ENCODE measurements at regions not wholly inside any gene's neighbourhood (a gene's known extent, or its start where the extent isn't known, plus 50 kb on each side); places are given as distances from the start of the nearest gene placed in this dataset.
A peak's percentile ranks its signal among the peaks of the same experiment; 100 is the strongest.
"Not testable (repeated sequence)": the region's sequence is repeated elsewhere in the genome, so short reads cannot be mapped to it uniquely, and the experiment has no call there.

- DNase-seq (ENCODE audit: low spot score) (no peak), ATAC-seq (peak; percentile 64)
Observed at GRCh38 chr12:9319044-9319841, 111.0 kb upstream of the PZP start.

GRCh38 chr12:9313479-9313878, 105.3 kb upstream of the PZP start:
- DNase-seq (ENCODE audit: low spot score); ATAC-seq: not testable (repeated sequence)

- ATAC-seq (peak; percentile 95), DNase-seq (ENCODE audit: low spot score) (peak; percentile 75)
Observed at GRCh38 chr12:9312406-9313392, 104.5 kb upstream of the PZP start.

GRCh38 chr12:9311454-9311853, 103.3 kb upstream of the PZP start:
- DNase-seq (ENCODE audit: low spot score); ATAC-seq: not testable (repeated sequence)

- ATAC-seq, result not testable (repeated sequence)
Observed at GRCh38 chr12:9310645-9311044, 102.5 kb upstream of the PZP start.

GRCh38 chr12:9309749-9310148, 101.6 kb upstream of the PZP start:
- not testable (repeated sequence) for DNase-seq (ENCODE audit: low spot score)

More at GRCh38 chr12:9310645-9311044, 102.5 kb upstream of the PZP start:
- not testable (repeated sequence) for DNase-seq (ENCODE audit: low spot score)

GRCh38 chr12:9308745-9309144, 100.5 kb upstream of the PZP start:
- not testable (repeated sequence) for ATAC-seq; DNase-seq (ENCODE audit: low spot score)

More at GRCh38 chr12:9309749-9310148, 101.6 kb upstream of the PZP start:
- not testable (repeated sequence) for ATAC-seq

GRCh38 chr12:9308163-9308562, 100.0 kb upstream of the PZP start:
- ATAC-seq; DNase-seq (ENCODE audit: low spot score): not testable (repeated sequence)

GRCh38 chr12:9307255-9307654, 99.1 kb upstream of the PZP start:
- DNase-seq (ENCODE audit: low spot score); ATAC-seq: not testable (repeated sequence)

GRCh38 chr12:9306004-9306403, 97.8 kb upstream of the PZP start:
- not testable (repeated sequence) for DNase-seq (ENCODE audit: low spot score); ATAC-seq

GRCh38 chr12:9304540-9304939, 96.3 kb upstream of the PZP start:
- ATAC-seq; DNase-seq (ENCODE audit: low spot score): not testable (repeated sequence)

- not testable (repeated sequence) for DNase-seq (ENCODE audit: low spot score)
Observed at GRCh38 chr12:9295872-9296271, 87.7 kb upstream of the PZP start.

GRCh38 chr12:9294072-9294620, 86.0 kb upstream of the PZP start:
- DNase-seq (ENCODE audit: low spot score), result not testable (repeated sequence)
- ATAC-seq, result peak; percentile 11

More at GRCh38 chr12:9295872-9296271, 87.7 kb upstream of the PZP start:
- not testable (repeated sequence) for ATAC-seq

- not testable (repeated sequence) for DNase-seq (ENCODE audit: low spot score); ATAC-seq
Observed at GRCh38 chr12:9293391-9293790, 85.2 kb upstream of the PZP start.

GRCh38 chr12:9289984-9290383, 81.8 kb upstream of the PZP start:
- not testable (repeated sequence) for DNase-seq (ENCODE audit: low spot score); ATAC-seq

- peak; percentile 40 for ATAC-seq
- not testable (repeated sequence) for DNase-seq (ENCODE audit: low spot score)
Observed at GRCh38 chr12:9284724-9285123, 76.5 kb upstream of the PZP start.

GRCh38 chr12:9284197-9284596, 76.0 kb upstream of the PZP start:
- ATAC-seq (peak; percentile 57), DNase-seq (ENCODE audit: low spot score) (peak; percentile 45)

GRCh38 chr12:9283346-9284095, 75.3 kb upstream of the PZP start:
- peak; percentile 85 for DNase-seq (ENCODE audit: low spot score)
- peak; percentile 94 for ATAC-seq

GRCh38 chr12:9276990-9277389, 68.8 kb upstream of the PZP start:
- no peak for DNase-seq (ENCODE audit: low spot score)
- ATAC-seq, result no peak

GRCh38 chr12:9273276-9273675, 65.1 kb upstream of the PZP start:
- no peak for ATAC-seq
- no peak for DNase-seq (ENCODE audit: low spot score)

Measured in left lobe of liver (tissue), 2 donors.